ENCODE measurements at regions not wholly inside any gene's neighbourhood (a gene's known extent, or its start where the extent isn't known, plus 50 kb on each side); places are given as distances from the start of the nearest gene placed in this dataset.

DNA sequence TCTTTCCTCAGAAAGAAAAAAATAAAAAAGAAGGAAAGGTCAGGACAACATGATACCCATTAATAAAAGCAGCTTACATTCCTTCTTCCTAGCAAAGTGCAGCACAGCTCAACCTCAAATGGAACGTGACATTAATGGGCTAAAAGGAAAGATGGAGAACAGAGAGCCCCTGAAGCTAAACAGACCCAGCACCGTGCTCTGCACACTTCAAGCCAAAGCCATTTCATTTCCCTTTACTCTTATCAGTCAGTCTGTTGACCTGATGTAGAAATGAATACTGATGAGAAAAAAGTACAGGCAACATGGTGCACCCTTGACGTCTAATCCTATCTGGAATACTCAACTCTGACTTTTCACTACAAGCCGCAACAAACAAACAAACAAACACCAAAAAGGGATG, 57.7 kb upstream of the EDNRA start:
- Histone ChIP-seq H4K20me1 (ENCODE audit: insufficient read depth, low read length, poor library complexity, severe bottlenecking) (no peaks in the 10 kb centered on the region), H2AFZ (ENCODE audit: low read length) (no peak overlapping the region), H3K27me3 (ENCODE audit: insufficient read depth, low read length, poor library complexity, severe bottlenecking) (no peaks in the 10 kb centered on the region), H3K4me1 (ENCODE audit: insufficient read depth, low read length, poor library complexity, severe bottlenecking) (no peaks in the 10 kb centered on the region), H3K9me3 (ENCODE audit: insufficient read depth, low read depth, low read length) (no peaks in the 10 kb centered on the region), H3K4me3 (ENCODE audit: low read length, poor library complexity, severe bottlenecking) (no peak overlapping the region), H3K79me2 (ENCODE audit: insufficient read depth, low read length) (no peaks in the 10 kb centered on the region), H3K9ac (ENCODE audit: low read depth, low read length, poor library complexity, severe bottlenecking) (no peak overlapping the region), H3F3A (ENCODE audit: low read depth) (no peaks in the 10 kb centered on the region), H3K36me3 (ENCODE audit: insufficient read depth, low read length) (no peaks in the 10 kb centered on the region), H3K9me2 (replicated peaks; ENCODE audit: low read depth, low read length) (no peaks in the 10 kb centered on the region), H3K4me2 (ENCODE audit: low read depth, low read length, poor library complexity, severe bottlenecking) (no peak overlapping the region)
- TF ChIP-seq, protein P1, sequence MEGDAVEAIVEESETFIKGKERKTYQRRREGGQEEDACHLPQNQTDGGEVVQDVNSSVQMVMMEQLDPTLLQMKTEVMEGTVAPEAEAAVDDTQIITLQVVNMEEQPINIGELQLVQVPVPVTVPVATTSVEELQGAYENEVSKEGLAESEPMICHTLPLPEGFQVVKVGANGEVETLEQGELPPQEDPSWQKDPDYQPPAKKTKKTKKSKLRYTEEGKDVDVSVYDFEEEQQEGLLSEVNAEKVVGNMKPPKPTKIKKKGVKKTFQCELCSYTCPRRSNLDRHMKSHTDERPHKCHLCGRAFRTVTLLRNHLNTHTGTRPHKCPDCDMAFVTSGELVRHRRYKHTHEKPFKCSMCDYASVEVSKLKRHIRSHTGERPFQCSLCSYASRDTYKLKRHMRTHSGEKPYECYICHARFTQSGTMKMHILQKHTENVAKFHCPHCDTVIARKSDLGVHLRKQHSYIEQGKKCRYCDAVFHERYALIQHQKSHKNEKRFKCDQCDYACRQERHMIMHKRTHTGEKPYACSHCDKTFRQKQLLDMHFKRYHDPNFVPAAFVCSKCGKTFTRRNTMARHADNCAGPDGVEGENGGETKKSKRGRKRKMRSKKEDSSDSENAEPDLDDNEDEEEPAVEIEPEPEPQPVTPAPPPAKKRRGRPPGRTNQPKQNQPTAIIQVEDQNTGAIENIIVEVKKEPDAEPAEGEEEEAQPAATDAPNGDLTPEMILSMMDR (conservative IDR thresholded peaks at IDR 0.05; ENCODE audit: low read length): no peak
- no peak for TF ChIP-seq EZH2phosphoT487 (IDR thresholded peaks at IDR 0.05; ENCODE audit: borderline replicate concordance)

DNA sequence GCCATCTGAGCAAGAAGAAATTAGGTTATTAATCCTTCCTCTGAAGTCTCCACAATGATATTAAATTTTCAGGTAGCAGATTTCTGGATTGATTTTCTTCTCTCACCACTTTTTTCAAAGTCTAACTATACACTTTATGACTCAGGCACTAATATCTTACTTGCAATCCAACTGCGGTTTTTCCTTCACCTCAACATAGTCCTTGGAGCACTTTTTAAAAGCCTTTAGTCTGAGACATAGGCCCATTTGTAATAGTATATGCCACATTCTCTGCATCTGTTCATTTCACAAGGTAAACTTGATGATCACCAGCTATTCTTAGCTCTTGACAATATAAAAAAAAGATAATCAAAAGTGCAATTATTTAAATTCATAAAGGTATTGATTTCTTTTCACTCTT, 55.9 kb upstream of the EDNRA start:
- H2AFZ ChIP-seq (ENCODE audit: low read length): no peak overlapping the region
- no peaks in the 10 kb centered on the region for H4K20me1 ChIP-seq (ENCODE audit: insufficient read depth, low read length, poor library complexity, severe bottlenecking)
- H3K36me3 ChIP-seq (ENCODE audit: insufficient read depth, low read length): no peaks in the 10 kb centered on the region
- H3K9me2 ChIP-seq (replicated peaks; ENCODE audit: low read depth, low read length): no peaks in the 10 kb centered on the region
- no peak overlapping the region for H3K9ac ChIP-seq (ENCODE audit: low read depth, low read length, poor library complexity, severe bottlenecking)
- no peaks in the 10 kb centered on the region for H3K4me1 ChIP-seq (ENCODE audit: insufficient read depth, low read length, poor library complexity, severe bottlenecking)
- H3K9me3 ChIP-seq (ENCODE audit: insufficient read depth, low read depth, low read length): no peaks in the 10 kb centered on the region
- no peak for TF ChIP-seq EZH2phosphoT487 (IDR thresholded peaks at IDR 0.05; ENCODE audit: borderline replicate concordance)
- TF ChIP-seq, protein P1 (conservative IDR thresholded peaks at IDR 0.05; ENCODE audit: low read length): no peak
- H3K79me2 ChIP-seq (ENCODE audit: insufficient read depth, low read length): no peaks in the 10 kb centered on the region
- no peaks in the 10 kb centered on the region for H3K27me3 ChIP-seq (ENCODE audit: insufficient read depth, low read length, poor library complexity, severe bottlenecking)
- H3K4me3 ChIP-seq (ENCODE audit: low read length, poor library complexity, severe bottlenecking): no peak overlapping the region
- no peaks in the 10 kb centered on the region for H3F3A ChIP-seq (ENCODE audit: low read depth)
- no peak overlapping the region for H3K4me2 ChIP-seq (ENCODE audit: low read depth, low read length, poor library complexity, severe bottlenecking)

DNA sequence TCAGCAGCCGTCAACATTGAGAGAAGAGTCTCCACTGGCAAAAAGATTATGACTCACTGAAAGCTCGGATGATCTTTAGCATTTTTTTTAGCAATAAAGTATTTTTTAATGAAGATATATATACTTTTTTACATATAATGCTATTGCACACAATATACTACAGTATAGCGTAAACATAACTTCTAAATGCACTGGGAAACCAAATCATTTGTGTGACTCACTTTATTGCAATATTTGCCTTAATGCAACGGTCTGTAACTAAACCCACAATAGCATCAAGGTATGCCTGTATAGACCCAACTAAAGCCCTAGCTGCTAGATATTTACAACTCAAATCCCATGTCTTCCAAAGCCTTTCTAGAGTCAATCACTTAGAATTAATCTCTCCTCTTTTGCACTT, 52.3 kb upstream of the EDNRA start:
- no peak overlapping the region for H3K4me2 ChIP-seq (ENCODE audit: low read depth, low read length, poor library complexity, severe bottlenecking)
- no peaks in the 10 kb centered on the region for H3K79me2 ChIP-seq (ENCODE audit: insufficient read depth, low read length)

More for the DNA sequence above, 52.3 kb upstream of the EDNRA start:
- Histone ChIP-seq H3K9ac (ENCODE audit: low read depth, low read length, poor library complexity, severe bottlenecking) (no peak overlapping the region), H2AFZ (ENCODE audit: low read length) (no peak overlapping the region), H4K20me1 (ENCODE audit: insufficient read depth, low read length, poor library complexity, severe bottlenecking) (no peaks in the 10 kb centered on the region), H3K36me3 (ENCODE audit: insufficient read depth, low read length) (no peaks in the 10 kb centered on the region), H3K9me3 (ENCODE audit: insufficient read depth, low read depth, low read length) (no peaks in the 10 kb centered on the region), H3F3A (ENCODE audit: low read depth) (no peaks in the 10 kb centered on the region), H3K27me3 (ENCODE audit: insufficient read depth, low read length, poor library complexity, severe bottlenecking) (no peaks in the 10 kb centered on the region), H3K4me1 (ENCODE audit: insufficient read depth, low read length, poor library complexity, severe bottlenecking) (no peaks in the 10 kb centered on the region), H3K9me2 (replicated peaks; ENCODE audit: low read depth, low read length) (no peaks in the 10 kb centered on the region), H3K4me3 (ENCODE audit: low read length, poor library complexity, severe bottlenecking) (no peak overlapping the region)
- TF ChIP-seq EZH2phosphoT487 (IDR thresholded peaks at IDR 0.05; ENCODE audit: borderline replicate concordance): no peak
- TF ChIP-seq, protein P1 (conservative IDR thresholded peaks at IDR 0.05; ENCODE audit: low read length): no peak

Measured in Loucy (cell line).